HL-60 (cell line): ENCODE measurements at regions not wholly inside any gene's neighbourhood (a gene's known extent, or its start where the extent isn't known, plus 50 kb on each side); places are given as distances from the start of the nearest gene placed in this dataset.

ENCODE experiments used
- GABPA ChIP-seq: IDR thresholded peaks from 2 replicates; pipeline ENCODE4 v1.6.1; 2012; ENCODE audit warnings: low read depth
- POLR2AphosphoS5 ChIP-seq: IDR thresholded peaks from 2 replicates; pipeline ENCODE4 v1.6.1; 2012; ENCODE audit warnings: low read depth
- TF ChIP-seq, protein P1 (sequence below): IDR thresholded peaks from one replicate; pipeline ENCODE4 v1.5.1; 2011; ENCODE audit warnings: low read length, control low read depth, inconsistent platforms; ENCODE audit not compliant: insufficient read depth
- TF ChIP-seq, protein P2 (sequence below): IDR thresholded peaks from 2 replicates; pipeline ENCODE4 v1.6.1; 2012; ENCODE audit warnings: low read depth; ENCODE audit not compliant: insufficient replicate concordance

DNA sequence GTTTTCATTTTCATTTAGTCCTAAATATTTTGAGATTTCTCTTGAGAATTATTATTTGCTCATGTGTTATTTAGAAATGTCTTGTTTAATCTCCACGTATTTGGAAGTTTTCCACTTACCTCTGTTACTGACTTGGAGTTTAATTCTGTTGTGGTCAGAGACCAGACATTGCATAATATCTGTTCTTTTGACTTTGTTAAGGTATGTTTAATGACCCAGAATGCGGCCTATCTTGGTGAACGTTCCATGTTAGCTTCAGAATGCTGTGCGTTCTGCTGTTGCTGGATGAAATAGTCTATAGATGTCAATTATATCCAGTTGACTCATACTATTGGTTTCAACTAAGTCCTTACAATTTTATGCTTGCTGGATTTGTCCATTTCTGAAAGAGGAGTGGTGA lies 325.3 kb upstream of the TARS1 start:
- TF ChIP-seq, protein P1, sequence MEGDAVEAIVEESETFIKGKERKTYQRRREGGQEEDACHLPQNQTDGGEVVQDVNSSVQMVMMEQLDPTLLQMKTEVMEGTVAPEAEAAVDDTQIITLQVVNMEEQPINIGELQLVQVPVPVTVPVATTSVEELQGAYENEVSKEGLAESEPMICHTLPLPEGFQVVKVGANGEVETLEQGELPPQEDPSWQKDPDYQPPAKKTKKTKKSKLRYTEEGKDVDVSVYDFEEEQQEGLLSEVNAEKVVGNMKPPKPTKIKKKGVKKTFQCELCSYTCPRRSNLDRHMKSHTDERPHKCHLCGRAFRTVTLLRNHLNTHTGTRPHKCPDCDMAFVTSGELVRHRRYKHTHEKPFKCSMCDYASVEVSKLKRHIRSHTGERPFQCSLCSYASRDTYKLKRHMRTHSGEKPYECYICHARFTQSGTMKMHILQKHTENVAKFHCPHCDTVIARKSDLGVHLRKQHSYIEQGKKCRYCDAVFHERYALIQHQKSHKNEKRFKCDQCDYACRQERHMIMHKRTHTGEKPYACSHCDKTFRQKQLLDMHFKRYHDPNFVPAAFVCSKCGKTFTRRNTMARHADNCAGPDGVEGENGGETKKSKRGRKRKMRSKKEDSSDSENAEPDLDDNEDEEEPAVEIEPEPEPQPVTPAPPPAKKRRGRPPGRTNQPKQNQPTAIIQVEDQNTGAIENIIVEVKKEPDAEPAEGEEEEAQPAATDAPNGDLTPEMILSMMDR: no peak
- TF ChIP-seq POLR2AphosphoS5: no peak
- TF ChIP-seq GABPA: no peak
- TF ChIP-seq, protein P2, sequence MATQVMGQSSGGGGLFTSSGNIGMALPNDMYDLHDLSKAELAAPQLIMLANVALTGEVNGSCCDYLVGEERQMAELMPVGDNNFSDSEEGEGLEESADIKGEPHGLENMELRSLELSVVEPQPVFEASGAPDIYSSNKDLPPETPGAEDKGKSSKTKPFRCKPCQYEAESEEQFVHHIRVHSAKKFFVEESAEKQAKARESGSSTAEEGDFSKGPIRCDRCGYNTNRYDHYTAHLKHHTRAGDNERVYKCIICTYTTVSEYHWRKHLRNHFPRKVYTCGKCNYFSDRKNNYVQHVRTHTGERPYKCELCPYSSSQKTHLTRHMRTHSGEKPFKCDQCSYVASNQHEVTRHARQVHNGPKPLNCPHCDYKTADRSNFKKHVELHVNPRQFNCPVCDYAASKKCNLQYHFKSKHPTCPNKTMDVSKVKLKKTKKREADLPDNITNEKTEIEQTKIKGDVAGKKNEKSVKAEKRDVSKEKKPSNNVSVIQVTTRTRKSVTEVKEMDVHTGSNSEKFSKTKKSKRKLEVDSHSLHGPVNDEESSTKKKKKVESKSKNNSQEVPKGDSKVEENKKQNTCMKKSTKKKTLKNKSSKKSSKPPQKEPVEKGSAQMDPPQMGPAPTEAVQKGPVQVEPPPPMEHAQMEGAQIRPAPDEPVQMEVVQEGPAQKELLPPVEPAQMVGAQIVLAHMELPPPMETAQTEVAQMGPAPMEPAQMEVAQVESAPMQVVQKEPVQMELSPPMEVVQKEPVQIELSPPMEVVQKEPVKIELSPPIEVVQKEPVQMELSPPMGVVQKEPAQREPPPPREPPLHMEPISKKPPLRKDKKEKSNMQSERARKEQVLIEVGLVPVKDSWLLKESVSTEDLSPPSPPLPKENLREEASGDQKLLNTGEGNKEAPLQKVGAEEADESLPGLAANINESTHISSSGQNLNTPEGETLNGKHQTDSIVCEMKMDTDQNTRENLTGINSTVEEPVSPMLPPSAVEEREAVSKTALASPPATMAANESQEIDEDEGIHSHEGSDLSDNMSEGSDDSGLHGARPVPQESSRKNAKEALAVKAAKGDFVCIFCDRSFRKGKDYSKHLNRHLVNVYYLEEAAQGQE: no peak
